ENCODE measurements at regions not wholly inside any gene's neighbourhood (a gene's known extent, or its start where the extent isn't known, plus 50 kb on each side); places are given as distances from the start of the nearest gene placed in this dataset.

- no peak for TF ChIP-seq CTCF (IDR thresholded peaks at IDR 0.05; ENCODE audit: low read depth, low read length)
- no peak for TF ChIP-seq EZH2phosphoT487 (IDR thresholded peaks at IDR 0.05; ENCODE audit: low read depth)
These were observed 58.9 kb downstream of the SLC25A47 start for GRCh38 chr14:100382106-100382455.

All from OCI-LY3 (cell line).